Adrenal gland (tissue), 9 donors: ENCODE measurements at regions not wholly inside any gene's neighbourhood (a gene's known extent, or its start where the extent isn't known, plus 50 kb on each side); places are given as distances from the start of the nearest gene placed in this dataset.

Experiments used
- DNase-seq, 7 donors: peaks; one replicate each; pipeline ENCODE4 v3.0.0-alpha.2; 2019 to 2020
- H3K27ac ChIP-seq, 5 donors: fragments of 200-600 bp; sonication (generic) in 4 of 5; 1 replicate in 3 of 5; 2 replicates in 2 of 5; pipeline versions ENCODE4 v1.5.1 to v1.8.0; 2016 to 2020; ENCODE audit warnings: mild to moderate bottlenecking in 1 of 5
- H3K27me3 ChIP-seq: fragments of 200-600 bp; 2 replicates; pipeline ENCODE4 v1.8.0; 2021
- H3K36me3 ChIP-seq, 2 donors: fragments of 200-600 bp; replicated peaks in 1 of 2; 1 replicate in 1 of 2; 2 replicates in 1 of 2; pipeline versions ENCODE4 v1.5.1 to v1.8.0; 2018 to 2022
- H3K4me1 ChIP-seq, 2 donors: fragments of 200-600 bp; replicated peaks in 1 of 2; 1 replicate in 1 of 2; 2 replicates in 1 of 2; pipeline versions ENCODE4 v1.5.1 to v1.8.0; 2018 to 2021
- H3K4me3 ChIP-seq, 4 donors: fragments of 200-600 bp; sonication (generic) in 3 of 4; one replicate each; pipeline ENCODE4 v1.5.1; 2016 to 2018
- H3K9me3 ChIP-seq, 3 donors: fragments of 200-600 bp; sonication (generic) in 1 of 3; replicated peaks in 1 of 3; 1 replicate in 2 of 3; 2 replicates in 1 of 3; pipeline versions ENCODE4 v1.5.1 to v1.8.0; 2016 to 2021
- CTCF ChIP-seq, 6 experiments: fragments of 450-650 bp in 4 of 6; fragments of 200-600 bp in 2 of 6; sonication (generic) in 1 of 6; IDR thresholded peaks; 1 replicate in 5 of 6; 2 replicates in 1 of 6; pipeline versions ENCODE4 v1.5.1 to v1.8.0; 2016 to 2021; ENCODE audit warnings: antibody characterized with exemption in 6 of 6, mild to moderate bottlenecking in 2 of 6, moderate library complexity in 1 of 6
- POLR2A ChIP-seq, 2 donors: fragments of 450-650 bp; IDR thresholded peaks; one replicate each; pipeline ENCODE4 v1.6.1; 2017; ENCODE audit warnings: antibody characterized with exemption in 2 of 2, mild to moderate bottlenecking in 2 of 2, moderate library complexity in 1 of 2
- WGBS, 4 donors: extraction: QIAGEN DNeasy Blood & Tissue Kit in 2 of 4; methylation state at CpG; one replicate each; pipeline versions ENCODE4 v1.1.5 to v1.1.7; 2013 to 2017; 5-methylcytosine and 5-hydroxymethylcytosine counted together
- intact Hi-C, 2 donors: fragments of 100-400 bp; cut with DNase I; formaldehyde crosslinking; loops; one replicate each; pipeline versions ENCODE4 v1.14.1 to v1.15.0; 2022 to 2023
- donor health status: healthy with polysubstance abuse.
- donor health status: Bipolar disorder and iron deficiency.
- donor health status: DM: yes; HTN: yes; CAD: no.
- donor health status: DM: no; HTN: no; CAD: no.
- donor health status: DM: no; HTN: no; CAD: no.

GRCh38 chr6:92361990-92362389 is 1057.4 kb downstream of the EPHA7 start:
- H3K4me1 ChIP-seq, result no peaks in the 10 kb centered on the region
- 87 to 94% (median 89%) methylated on average over 9 of the region's 9 CpGs for WGBS, 4 donors
- intact Hi-C loops, result no loop called here
- peaks cover 0 to 7% (median 0%) of the 10 kb centered on the region in 3 donors for H3K9me3 ChIP-seq
- H3K4me3 ChIP-seq, result no peak overlapping the region
- H3K27me3 ChIP-seq, result no peaks in the 10 kb centered on the region
- no peak overlapping the region for H3K27ac ChIP-seq
- no peak for DNase-seq
- no peaks in the 10 kb centered on the region for H3K36me3 ChIP-seq
- TF ChIP-seq POLR2A (IDR thresholded peaks at IDR 0.05) (no peak), CTCF (IDR thresholded peaks at IDR 0.05) (no peak)

GRCh38 chr6:92354270-92354829 is 1065.0 kb downstream of the EPHA7 start:
- DNase-seq, result no peak
- Histone ChIP-seq H3K9me3 (peaks cover 0 to under 1% (median 0%) of the 10 kb centered on the region in 3 donors), H3K4me3 (no peak overlapping the region), H3K27me3 (no peaks in the 10 kb centered on the region), H3K36me3 (no peaks in the 10 kb centered on the region), H3K4me1 (no peaks in the 10 kb centered on the region), H3K27ac (no peak overlapping the region)
- TF ChIP-seq CTCF (IDR thresholded peaks at IDR 0.05) (no peak), POLR2A (IDR thresholded peaks at IDR 0.05) (no peak)
- WGBS, 4 donors, result 76 to 90% (median 78%) methylated on average over 2 of the region's 2 CpGs
- intact Hi-C loops, result no loop called here

GRCh38 chr6:92352130-92352529 is 1067.2 kb downstream of the EPHA7 start:
- no peak for TF ChIP-seq POLR2A (IDR thresholded peaks at IDR 0.05)
- no peak for TF ChIP-seq CTCF (IDR thresholded peaks at IDR 0.05)
- H3K9me3 ChIP-seq, result no peaks in the 10 kb centered on the region
- H3K27me3 ChIP-seq, result no peaks in the 10 kb centered on the region
- 72 to 88% (median 80%) methylated on average over 2 of the region's 2 CpGs for WGBS, 4 donors
- H3K27ac ChIP-seq, result no peak overlapping the region
- H3K4me3 ChIP-seq, result no peak overlapping the region
- intact Hi-C loops, result no loop called here
- no peaks in the 10 kb centered on the region for H3K36me3 ChIP-seq
- H3K4me1 ChIP-seq, result no peaks in the 10 kb centered on the region
- DNase-seq, result no peak

- H3K27ac ChIP-seq, result no peak overlapping the region
- no peak for DNase-seq
- TF ChIP-seq CTCF (IDR thresholded peaks at IDR 0.05) (no peak), POLR2A (IDR thresholded peaks at IDR 0.05) (no peak)
- no peaks in the 10 kb centered on the region for H3K36me3 ChIP-seq
- H3K4me1 ChIP-seq, result no peaks in the 10 kb centered on the region
- H3K27me3 ChIP-seq, result no peaks in the 10 kb centered on the region
- intact Hi-C loops, result no loop called here
- WGBS, 4 donors, result 82 to 88% (median 84%) methylated on average over 3 of the region's 3 CpGs
- no peaks in the 10 kb centered on the region for H3K9me3 ChIP-seq
- H3K4me3 ChIP-seq, result no peak overlapping the region
These were observed 1078.2 kb downstream of the EPHA7 start for GRCh38 chr6:92341201-92341600.
